ENCODE measurements at regions not wholly inside any gene's neighbourhood (a gene's known extent, or its start where the extent isn't known, plus 50 kb on each side); places are given as distances from the start of the nearest gene placed in this dataset.

- Mint-ChIP-seq H3K4me3 (no peak overlapping the region), H3K27ac (no peak overlapping the region), H3K9me3 (no peaks in the 10 kb centered on the region), H3K36me3 (ENCODE audit: low read depth) (no peaks in the 10 kb centered on the region), H3K27me3 (peaks cover 5% of the 10 kb centered on the region), H3K4me1 (ENCODE audit: low read depth) (no peaks in the 10 kb centered on the region)
- intact Hi-C loops (cut with micrococcal nuclease), result loop anchor here (10.0 kb wide), 1 partner anchor 864 kb away; no protein-coding TSS in a partner anchor
Observed at GRCh38 chr2:176388861-176389260, 119.6 kb downstream of the MTX2 start.

- H3K4me3 Mint-ChIP-seq, result no peak overlapping the region
- no peak overlapping the region for H3K27ac Mint-ChIP-seq
- peaks cover 5% of the 10 kb centered on the region for H3K27me3 Mint-ChIP-seq
- H3K9me3 Mint-ChIP-seq, result no peaks in the 10 kb centered on the region
- H3K4me1 Mint-ChIP-seq (ENCODE audit: low read depth), result no peaks in the 10 kb centered on the region
- H3K36me3 Mint-ChIP-seq (ENCODE audit: low read depth), result no peaks in the 10 kb centered on the region
- intact Hi-C loops (cut with micrococcal nuclease), result no loop called here
Observed at GRCh38 chr2:176390276-176391147, 121.3 kb downstream of the MTX2 start.

- Mint-ChIP-seq H3K4me1 (ENCODE audit: low read depth) (no peaks in the 10 kb centered on the region), H3K36me3 (ENCODE audit: low read depth) (no peaks in the 10 kb centered on the region), H3K27ac (no peak overlapping the region), H3K4me3 (no peak overlapping the region), H3K9me3 (no peaks in the 10 kb centered on the region), H3K27me3 (peaks cover 4% of the 10 kb centered on the region)
- intact Hi-C loops (cut with micrococcal nuclease), result no loop called here
Observed at GRCh38 chr2:176391148-176391419, 121.8 kb downstream of the MTX2 start.

GRCh38 chr2:176392249-176392648 is 123.0 kb downstream of the MTX2 start:
- Mint-ChIP-seq H3K4me1 (ENCODE audit: low read depth) (no peaks in the 10 kb centered on the region), H3K27me3 (peaks cover 6% of the 10 kb centered on the region), H3K4me3 (no peak overlapping the region), H3K27ac (no peak overlapping the region), H3K9me3 (no peaks in the 10 kb centered on the region), H3K36me3 (ENCODE audit: low read depth) (no peaks in the 10 kb centered on the region)
- intact Hi-C loops (cut with micrococcal nuclease), result no loop called here

GRCh38 chr2:176392744-176393414 is 123.6 kb downstream of the MTX2 start:
- peaks cover 6% of the 10 kb centered on the region for H3K27me3 Mint-ChIP-seq
- H3K9me3 Mint-ChIP-seq, result no peaks in the 10 kb centered on the region
- no peak overlapping the region for H3K27ac Mint-ChIP-seq
- intact Hi-C loops (cut with micrococcal nuclease), result no loop called here
- H3K36me3 Mint-ChIP-seq (ENCODE audit: low read depth), result no peaks in the 10 kb centered on the region
- no peak overlapping the region for H3K4me3 Mint-ChIP-seq
- H3K4me1 Mint-ChIP-seq (ENCODE audit: low read depth), result no peaks in the 10 kb centered on the region

- no peaks in the 10 kb centered on the region for H3K36me3 Mint-ChIP-seq (ENCODE audit: low read depth)
- intact Hi-C loops (cut with micrococcal nuclease), result no loop called here
Observed at GRCh38 chr2:176395273-176395854, 126.1 kb downstream of the MTX2 start.

GRCh38 chr2:176398243-176399073 is 129.2 kb downstream of the MTX2 start:
- Mint-ChIP-seq H3K27ac (no peak overlapping the region), H3K4me3 (no peak overlapping the region), H3K27me3 (peaks cover 2% of the 10 kb centered on the region), H3K36me3 (ENCODE audit: low read depth) (no peaks in the 10 kb centered on the region), H3K9me3 (no peaks in the 10 kb centered on the region), H3K4me1 (ENCODE audit: low read depth) (no peaks in the 10 kb centered on the region)
- intact Hi-C loops (cut with micrococcal nuclease), result no loop called here

More at GRCh38 chr2:176395273-176395854, 126.1 kb downstream of the MTX2 start:
- H3K27me3 Mint-ChIP-seq, result peaks cover 2% of the 10 kb centered on the region
- no peaks in the 10 kb centered on the region for H3K4me1 Mint-ChIP-seq (ENCODE audit: low read depth)
- H3K9me3 Mint-ChIP-seq, result no peaks in the 10 kb centered on the region
- H3K27ac Mint-ChIP-seq, result no peak overlapping the region
- no peak overlapping the region for H3K4me3 Mint-ChIP-seq

GRCh38 chr2:176399074-176399598 is 129.9 kb downstream of the MTX2 start:
- intact Hi-C loops (cut with micrococcal nuclease), result no loop called here

GRCh38 chr2:176405477-176405876 is 136.2 kb downstream of the MTX2 start:
- H3K27me3 Mint-ChIP-seq, result peaks cover 8% of the 10 kb centered on the region
- no peaks in the 10 kb centered on the region for H3K4me1 Mint-ChIP-seq (ENCODE audit: low read depth)
- no peaks in the 10 kb centered on the region for H3K9me3 Mint-ChIP-seq
- no peak overlapping the region for H3K27ac Mint-ChIP-seq
- H3K36me3 Mint-ChIP-seq (ENCODE audit: low read depth), result no peaks in the 10 kb centered on the region
- intact Hi-C loops (cut with micrococcal nuclease), result no loop called here
- H3K4me3 Mint-ChIP-seq, result no peak overlapping the region

More at GRCh38 chr2:176399074-176399598, 129.9 kb downstream of the MTX2 start:
- no peaks in the 10 kb centered on the region for H3K36me3 Mint-ChIP-seq (ENCODE audit: low read depth)
- H3K27me3 Mint-ChIP-seq, result peaks cover 2% of the 10 kb centered on the region
- no peak overlapping the region for H3K27ac Mint-ChIP-seq
- H3K9me3 Mint-ChIP-seq, result no peaks in the 10 kb centered on the region
- H3K4me1 Mint-ChIP-seq (ENCODE audit: low read depth), result no peaks in the 10 kb centered on the region
- no peak overlapping the region for H3K4me3 Mint-ChIP-seq

- Mint-ChIP-seq H3K36me3 (ENCODE audit: low read depth) (no peaks in the 10 kb centered on the region), H3K27ac (no peak overlapping the region), H3K4me1 (ENCODE audit: low read depth) (no peaks in the 10 kb centered on the region), H3K27me3 (peaks cover 8% of the 10 kb centered on the region), H3K4me3 (no peak overlapping the region), H3K9me3 (no peaks in the 10 kb centered on the region)
- intact Hi-C loops (cut with micrococcal nuclease), result no loop called here
Observed at GRCh38 chr2:176407706-176408105, 138.5 kb downstream of the MTX2 start.

- no peaks in the 10 kb centered on the region for H3K36me3 Mint-ChIP-seq (ENCODE audit: low read depth)
Observed at GRCh38 chr2:176409671-176410070, 140.4 kb downstream of the MTX2 start.

GRCh38 chr2:176412136-176412535 is 142.9 kb downstream of the MTX2 start:
- Mint-ChIP-seq H3K4me1 (ENCODE audit: low read depth) (no peaks in the 10 kb centered on the region), H3K36me3 (ENCODE audit: low read depth) (no peaks in the 10 kb centered on the region), H3K27me3 (peaks cover 10% of the 10 kb centered on the region), H3K9me3 (no peaks in the 10 kb centered on the region), H3K27ac (no peak overlapping the region), H3K4me3 (no peak overlapping the region)
- intact Hi-C loops (cut with micrococcal nuclease), result no loop called here

More at GRCh38 chr2:176409671-176410070, 140.4 kb downstream of the MTX2 start:
- intact Hi-C loops (cut with micrococcal nuclease), result no loop called here
- no peaks in the 10 kb centered on the region for H3K9me3 Mint-ChIP-seq
- no peak overlapping the region for H3K27ac Mint-ChIP-seq
- H3K27me3 Mint-ChIP-seq, result peaks cover 8% of the 10 kb centered on the region
- no peaks in the 10 kb centered on the region for H3K4me1 Mint-ChIP-seq (ENCODE audit: low read depth)
- no peak overlapping the region for H3K4me3 Mint-ChIP-seq

- no peak overlapping the region for H3K27ac Mint-ChIP-seq
- no peak overlapping the region for H3K4me3 Mint-ChIP-seq
- H3K27me3 Mint-ChIP-seq, result peaks cover 6% of the 10 kb centered on the region
- no peaks in the 10 kb centered on the region for H3K4me1 Mint-ChIP-seq (ENCODE audit: low read depth)
- H3K9me3 Mint-ChIP-seq, result no peaks in the 10 kb centered on the region
- intact Hi-C loops (cut with micrococcal nuclease), result no loop called here
- H3K36me3 Mint-ChIP-seq (ENCODE audit: low read depth), result no peaks in the 10 kb centered on the region
Observed at GRCh38 chr2:176413786-176414185, 144.5 kb downstream of the MTX2 start.

Measured in dendritic cell treated with granulocyte-macrophage colony-stimulating factor and Interleukin-4, amounts not matched to agents 40 ng/mL and 50 ng/mL, for 4 days (primary cell).